SK-N-MC (cell line): ENCODE measurements at regions not wholly inside any gene's neighbourhood (a gene's known extent, or its start where the extent isn't known, plus 50 kb on each side); places are given as distances from the start of the nearest gene placed in this dataset.

Source experiments
- DNase-seq: peaks from one replicate; pipeline ENCODE4 v3.0.0-alpha.2; 2011; ENCODE audit warnings: low read depth, low spot score
- H3K27ac ChIP-seq: fragments of 200-600 bp; sonication (generic); 2 replicates; pipeline ENCODE4 v1.5.1; 2016; ENCODE audit warnings: mixed run types
- H3K36me3 ChIP-seq: fragments of 200-600 bp; sonication (generic); 2 replicates; pipeline ENCODE4 v1.6.1; 2017; ENCODE audit warnings: antibody characterized with exemption, low read length, mixed read lengths; ENCODE audit not compliant: insufficient read depth
- H3K4me3 ChIP-seq: fragments of 200-600 bp; sonication (generic); 2 replicates; pipeline ENCODE4 v1.5.1; 2016
- H3K9ac ChIP-seq: fragments of 200-600 bp; sonication (generic); 2 replicates; pipeline ENCODE4 v1.8.0; 2017; ENCODE audit warnings: mixed run types, mixed read lengths; ENCODE audit not compliant: insufficient read length
- H3K9me3 ChIP-seq: fragments of 200-600 bp; sonication (generic); 2 replicates; pipeline ENCODE4 v1.6.1; 2017; ENCODE audit warnings: low read depth, mild to moderate bottlenecking, antibody characterized with exemption, low read length, moderate library complexity, mixed read lengths
- EZH2 ChIP-seq: fragments of 200-600 bp; sonication (generic); IDR thresholded peaks from one replicate; pipeline ENCODE4 v1.6.1; 2017; ENCODE audit warnings: antibody characterized with exemption
- FOXP2 ChIP-seq: optimal IDR thresholded peaks from 2 replicates; pipeline ENCODE3; 2011; ENCODE audit warnings: mild to moderate bottlenecking, moderate library complexity; ENCODE audit not compliant: insufficient read depth; ENCODE audit errors: extremely low read length, control extremely low read depth
- POLR2AphosphoS5 ChIP-seq: IDR thresholded peaks from 2 replicates; pipeline ENCODE4 v1.6.1; 2012; ENCODE audit warnings: mild to moderate bottlenecking, low read depth, low read length, borderline replicate concordance

DNA sequence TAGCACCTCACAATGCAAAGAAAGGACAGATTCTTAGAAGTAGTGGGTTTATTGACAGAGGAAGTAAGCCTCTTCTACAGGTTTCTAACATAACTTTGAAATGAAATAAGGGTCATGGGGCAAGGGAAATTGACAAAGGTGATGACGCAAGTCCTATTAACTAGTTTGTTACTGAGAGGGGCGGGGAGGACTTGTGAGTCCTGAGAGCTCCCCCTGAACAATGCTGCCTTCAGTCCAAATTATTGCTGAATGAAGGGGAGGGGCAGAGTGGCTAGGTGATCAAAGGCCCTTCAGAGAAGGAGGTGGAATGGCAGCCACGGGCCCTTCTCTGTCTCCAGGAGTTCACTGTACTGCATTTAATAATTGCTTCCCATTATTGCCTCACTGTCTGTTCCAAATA, 390.0 kb downstream of the MEIS1 start:
- Histone ChIP-seq H3K36me3 (no peaks in the 10 kb centered on the region), H3K4me3 (no peak overlapping the region), H3K9ac (no peak overlapping the region), H3K9me3 (no peaks in the 10 kb centered on the region), H3K27ac (no peak overlapping the region)
- DNase-seq, result no peak
- TF ChIP-seq EZH2, result no peak
- TF ChIP-seq FOXP2, result no peak
- TF ChIP-seq POLR2AphosphoS5, result no peak

DNA sequence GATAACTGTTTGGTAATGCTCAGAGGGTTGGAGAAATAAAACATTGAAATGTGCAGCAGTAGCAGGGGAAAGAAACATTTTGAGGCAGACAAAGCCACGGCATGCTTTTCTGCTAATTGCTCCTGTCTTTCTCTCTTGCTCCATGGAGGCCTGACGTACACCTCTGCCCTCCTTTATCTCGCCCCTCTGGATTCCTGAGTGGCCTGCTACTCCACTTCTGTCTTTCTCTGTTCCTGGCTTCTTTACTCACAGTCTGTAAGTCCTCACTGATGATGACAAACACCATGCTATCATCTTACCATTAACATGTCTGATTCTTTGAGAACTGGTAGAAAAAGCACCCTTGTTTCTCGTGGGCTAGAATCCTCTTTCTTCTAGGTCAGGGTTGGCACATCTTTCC, 392.9 kb downstream of the MEIS1 start:
- Histone ChIP-seq H3K9ac (no peak overlapping the region), H3K4me3 (no peak overlapping the region), H3K9me3 (no peaks in the 10 kb centered on the region), H3K36me3 (no peaks in the 10 kb centered on the region), H3K27ac (no peak overlapping the region)
- DNase-seq, result no peak
- no peak for TF ChIP-seq FOXP2
- TF ChIP-seq POLR2AphosphoS5, result no peak
- TF ChIP-seq EZH2, result no peak

DNA sequence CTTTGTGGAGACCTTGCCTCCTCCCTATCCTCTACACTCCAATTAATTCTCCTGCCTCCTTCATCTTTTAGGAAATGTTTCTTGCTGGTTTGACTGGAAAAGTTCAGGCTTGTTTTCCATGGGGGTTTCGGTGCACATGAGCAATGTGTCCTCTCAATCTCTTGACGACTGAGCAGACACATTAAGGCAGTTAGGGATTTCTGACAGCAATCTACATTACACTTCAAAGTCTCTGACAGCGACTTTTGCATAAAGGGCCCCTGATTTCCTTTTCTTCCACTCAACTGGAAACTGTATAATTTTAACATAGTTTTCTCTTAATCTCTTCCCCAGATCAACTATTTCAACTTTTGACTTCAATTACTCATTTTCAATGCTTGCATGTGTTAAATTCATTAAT, 394.0 kb downstream of the MEIS1 start:
- H3K9me3 ChIP-seq, result no peaks in the 10 kb centered on the region
- TF ChIP-seq FOXP2 (no peak), POLR2AphosphoS5 (no peak)
- no peak overlapping the region for H3K9ac ChIP-seq
- no peak overlapping the region for H3K27ac ChIP-seq
- no peaks in the 10 kb centered on the region for H3K36me3 ChIP-seq
- no peak overlapping the region for H3K4me3 ChIP-seq
- DNase-seq, result no peak

DNA sequence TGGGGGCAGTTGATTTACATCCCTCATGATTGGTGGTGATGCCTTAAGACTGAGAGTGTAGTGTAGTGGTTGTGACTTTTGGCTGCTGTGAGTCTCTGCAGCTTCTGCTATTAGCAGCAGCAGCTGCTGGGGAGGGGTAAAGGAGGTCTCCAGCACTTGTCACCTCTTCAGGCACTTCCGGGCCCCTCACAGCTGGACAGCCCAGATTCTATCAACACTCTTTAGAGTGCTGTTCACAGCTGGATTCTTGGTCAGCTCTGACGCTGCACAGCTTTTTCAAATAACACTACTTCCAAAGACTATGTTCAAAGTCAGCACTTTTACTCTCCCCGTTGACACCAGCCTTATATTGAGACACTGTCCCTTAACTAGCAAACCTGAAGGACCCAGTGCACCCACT, 396.0 kb downstream of the MEIS1 start:
- Histone ChIP-seq H3K9me3 (no peaks in the 10 kb centered on the region), H3K4me3 (no peak overlapping the region), H3K27ac (no peak overlapping the region), H3K9ac (no peak overlapping the region), H3K36me3 (no peaks in the 10 kb centered on the region)
- no peak for DNase-seq
- TF ChIP-seq POLR2AphosphoS5 (no peak), FOXP2 (no peak), EZH2 (no peak)

DNA sequence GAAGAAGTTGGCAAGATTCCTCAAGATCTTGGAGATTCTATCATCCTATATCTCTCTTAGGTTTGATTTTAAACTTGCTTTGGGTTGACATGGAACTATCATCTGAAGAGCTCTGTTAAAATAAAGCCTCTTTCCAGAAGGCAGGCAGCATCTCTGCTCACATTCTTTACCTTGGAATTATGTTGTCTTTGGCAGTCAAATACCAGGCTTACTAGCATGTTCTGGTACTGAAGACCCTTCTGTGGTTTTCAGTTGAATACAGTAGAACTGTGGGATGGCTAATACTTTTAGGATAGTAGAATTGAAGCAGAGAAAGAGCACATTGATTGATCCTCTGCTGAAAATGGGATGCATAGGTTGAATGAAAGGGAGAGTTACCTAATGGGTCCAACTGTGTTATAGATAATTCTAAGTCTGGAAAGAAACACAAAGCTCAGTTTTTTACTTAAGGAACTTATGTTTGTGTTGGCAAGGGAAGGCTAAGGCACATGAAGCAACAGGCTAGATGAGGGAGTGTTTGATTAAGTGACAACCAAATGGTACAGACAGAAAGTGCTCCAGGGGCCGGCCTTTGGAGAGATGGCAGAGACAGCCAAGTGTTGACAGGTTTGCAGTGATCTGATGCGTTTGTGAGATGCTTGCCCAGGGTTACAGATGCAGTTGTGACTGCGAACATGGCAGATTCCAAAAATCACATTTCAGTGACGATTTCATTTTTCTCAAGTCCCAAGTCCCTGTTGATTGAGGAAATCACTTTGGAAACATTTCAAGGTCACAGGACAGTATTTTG, 397.9 kb downstream of the MEIS1 start:
- no peak overlapping the region for H3K9ac ChIP-seq
- no peak for DNase-seq
- no peak for TF ChIP-seq POLR2AphosphoS5
- TF ChIP-seq EZH2, result no peak
- TF ChIP-seq FOXP2, result no peak
- H3K27ac ChIP-seq, result no peak overlapping the region
- H3K4me3 ChIP-seq, result no peak overlapping the region
- H3K36me3 ChIP-seq, result no peaks in the 10 kb centered on the region
- no peaks in the 10 kb centered on the region for H3K9me3 ChIP-seq

DNA sequence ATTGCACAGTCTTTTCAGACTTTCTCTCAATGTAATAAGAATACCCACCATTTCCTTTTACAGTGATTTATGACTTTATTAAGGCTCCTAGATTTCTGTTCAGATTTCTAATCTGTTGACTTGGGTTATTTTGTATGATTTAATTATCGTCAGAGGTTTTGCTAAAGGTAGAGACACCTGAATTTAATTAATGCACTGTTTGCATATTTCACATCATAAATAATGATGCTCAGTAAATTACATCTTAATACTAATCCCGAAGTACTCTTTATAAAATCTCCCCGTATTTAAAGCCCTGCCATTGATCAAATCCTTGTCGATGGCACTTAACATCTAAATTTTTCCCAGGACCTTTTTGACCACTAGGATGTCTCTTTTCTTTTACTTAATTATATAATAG, 399.9 kb downstream of the MEIS1 start:
- Histone ChIP-seq H3K4me3 (no peak overlapping the region), H3K36me3 (no peaks in the 10 kb centered on the region), H3K9ac (no peak overlapping the region), H3K27ac (no peak overlapping the region), H3K9me3 (no peaks in the 10 kb centered on the region)
- no peak for DNase-seq
- TF ChIP-seq FOXP2 (no peak), POLR2AphosphoS5 (no peak), EZH2 (no peak)

DNA sequence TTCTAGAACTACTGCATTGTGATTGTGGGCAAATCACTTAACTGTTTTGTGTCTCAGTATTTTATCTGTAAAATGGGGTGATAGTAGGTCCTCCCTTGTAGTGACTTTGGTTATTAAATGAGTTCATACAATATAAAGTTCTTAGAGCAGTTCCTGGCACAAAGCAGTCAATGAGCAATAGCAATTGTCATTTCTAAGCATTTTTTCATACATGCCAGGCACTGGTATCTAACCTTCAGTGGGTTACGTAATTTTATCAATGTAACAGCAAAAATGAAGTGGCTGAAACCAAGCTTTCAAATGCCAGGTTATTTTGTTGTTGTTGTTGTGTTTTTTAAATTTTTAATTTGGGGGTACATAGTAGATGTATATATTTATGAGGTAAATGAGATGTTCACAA, 401.9 kb downstream of the MEIS1 start:
- TF ChIP-seq POLR2AphosphoS5, result no peak
- no peak for TF ChIP-seq FOXP2
- no peak for TF ChIP-seq EZH2
- no peak overlapping the region for H3K27ac ChIP-seq
- H3K4me3 ChIP-seq, result no peak overlapping the region
- no peaks in the 10 kb centered on the region for H3K36me3 ChIP-seq
- H3K9me3 ChIP-seq, result no peaks in the 10 kb centered on the region
- no peak for DNase-seq
- no peak overlapping the region for H3K9ac ChIP-seq

DNA sequence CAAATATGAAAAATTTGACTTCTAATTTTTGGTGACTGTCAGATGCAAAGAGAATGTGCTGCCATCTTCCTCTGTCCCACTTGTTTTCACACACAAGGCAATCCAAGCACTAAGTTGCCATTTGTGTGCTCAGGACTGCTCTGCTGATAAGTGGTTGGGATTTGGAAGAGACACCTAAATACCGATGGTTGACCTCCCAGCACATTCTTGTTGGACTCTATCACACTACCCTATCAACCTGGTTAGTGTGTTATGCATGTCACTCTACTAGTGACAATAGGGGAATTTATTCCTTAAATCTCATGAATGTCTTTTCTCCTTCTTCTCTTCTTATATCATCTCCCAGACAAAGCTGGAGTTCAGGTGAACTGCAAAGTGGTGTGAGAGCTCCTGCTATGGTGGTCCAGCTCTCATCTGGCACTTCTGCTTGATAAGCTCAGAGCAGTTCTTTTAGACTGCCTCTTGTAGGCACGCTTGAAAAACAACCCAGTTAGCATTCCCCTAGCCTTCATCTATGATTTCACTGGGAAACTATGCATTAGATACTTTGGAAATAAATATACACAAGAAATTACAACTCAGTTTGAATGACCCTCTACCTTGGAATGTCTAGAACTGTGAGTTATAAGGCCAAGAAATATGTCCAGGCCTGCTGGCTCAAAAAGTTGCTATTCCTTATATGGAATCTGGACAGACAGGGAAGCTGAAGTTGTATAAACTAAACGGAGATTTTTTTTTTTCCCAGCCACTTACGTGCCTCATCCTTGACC, 404.8 kb downstream of the MEIS1 start:
- no peak overlapping the region for H3K9ac ChIP-seq
- no peaks in the 10 kb centered on the region for H3K9me3 ChIP-seq
- no peaks in the 10 kb centered on the region for H3K36me3 ChIP-seq
- 0 out of 2 replicates have a peak overlapping the region, but pooled peaks have one; percentile 26 for H3K27ac ChIP-seq
- no peak for TF ChIP-seq FOXP2
- no peak for TF ChIP-seq POLR2AphosphoS5
- TF ChIP-seq EZH2, result no peak
- no peak overlapping the region for H3K4me3 ChIP-seq
- DNase-seq, result no peak
